Liver (tissue), 8 donors: ENCODE measurements at regions not wholly inside any gene's neighbourhood (a gene's known extent, or its start where the extent isn't known, plus 50 kb on each side); places are given as distances from the start of the nearest gene placed in this dataset.

Source experiments
- DNase-seq: peaks from one replicate; pipeline ENCODE4 v3.0.0-alpha.2; 2017; ENCODE audit warnings: low spot score
- H3K27ac ChIP-seq, 2 donors: one replicate each; pipeline ENCODE4 v1.7.0; 2013; ENCODE audit warnings: inconsistent platforms in 2 of 2, low read length in 2 of 2, control low read depth in 1 of 2, low read depth in 1 of 2, mild to moderate bottlenecking in 1 of 2
- H3K27me3 ChIP-seq, 4 donors: one replicate each; pipeline versions ENCODE4 v1.6.1 to v1.7.0; 2013; ENCODE audit warnings: low read length in 3 of 4, inconsistent platforms in 1 of 4, mild to moderate bottlenecking in 1 of 4, moderate library complexity in 1 of 4; ENCODE audit not compliant: control insufficient read depth in 4 of 4, insufficient read depth in 4 of 4
- H3K36me3 ChIP-seq, 4 donors: one replicate each; pipeline versions ENCODE4 v1.6.1 to v1.7.0; 2013; ENCODE audit warnings: low read length in 3 of 4, mild to moderate bottlenecking in 3 of 4, low read depth in 1 of 4, moderate library complexity in 1 of 4; ENCODE audit not compliant: control insufficient read depth in 4 of 4, insufficient read depth in 3 of 4
- H3K4me1 ChIP-seq, 4 donors: one replicate each; pipeline versions ENCODE4 v1.6.1 to v1.7.0; 2013; ENCODE audit warnings: low read length in 3 of 4, mild to moderate bottlenecking in 3 of 4, moderate library complexity in 1 of 4; ENCODE audit not compliant: control insufficient read depth in 4 of 4, insufficient read depth in 4 of 4
- H3K4me3 ChIP-seq, 3 donors: one replicate each; pipeline versions ENCODE4 v1.6.1 to v1.7.0; 2013; ENCODE audit warnings: low read length in 3 of 3, control low read depth in 1 of 3, low read depth in 1 of 3, mild to moderate bottlenecking in 1 of 3
- H3K9ac ChIP-seq, 2 donors: one replicate each; pipeline ENCODE4 v1.7.0; 2013; ENCODE audit warnings: low read length in 2 of 2, mild to moderate bottlenecking in 2 of 2, moderate library complexity in 2 of 2, control low read depth in 1 of 2, low read depth in 1 of 2
- H3K9me3 ChIP-seq, 4 donors: one replicate each; pipeline versions ENCODE4 v1.6.1 to v1.7.0; 2013; ENCODE audit warnings: low read length in 3 of 4; ENCODE audit not compliant: control insufficient read depth in 4 of 4
- ATF3 ChIP-seq: IDR thresholded peaks from 2 replicates; pipeline ENCODE4 v1.6.1; 2016; ENCODE audit warnings: antibody characterized with exemption
- CTCF ChIP-seq: fragments of 150-350 bp; IDR thresholded peaks from 2 replicates; pipeline ENCODE4 v1.5.1; 2017; ENCODE audit warnings: improper control_type of control experiment, low read depth, low read length; ENCODE audit not compliant: missing input control
- EGR1 ChIP-seq, 2 donors: IDR thresholded peaks; 2 replicates each; pipeline ENCODE4 v1.6.1; 2016 to 2018; ENCODE audit warnings: antibody characterized with exemption in 2 of 2, low read depth in 2 of 2
- FOXA1 ChIP-seq: IDR thresholded peaks from 2 replicates; pipeline ENCODE4 v1.6.1; 2016; ENCODE audit warnings: antibody characterized with exemption
- FOXA2 ChIP-seq: IDR thresholded peaks from 2 replicates; pipeline ENCODE4 v1.6.1; 2016; ENCODE audit warnings: antibody characterized with exemption
- GABPA ChIP-seq, 2 donors: IDR thresholded peaks in 1 of 2; conservative IDR thresholded peaks in 1 of 2; 2 replicates each; pipeline ENCODE4 v1.6.1; 2016; ENCODE audit warnings: antibody characterized with exemption in 2 of 2, mild to moderate bottlenecking in 1 of 2, moderate library complexity in 1 of 2
- HNF4A ChIP-seq, 2 donors: conservative IDR thresholded peaks; 2 replicates each; pipeline ENCODE4 v1.6.1; 2016; ENCODE audit warnings: antibody characterized with exemption in 2 of 2, mild to moderate bottlenecking in 2 of 2
- HNF4G ChIP-seq: IDR thresholded peaks from 2 replicates; pipeline ENCODE4 v1.6.1; 2016; ENCODE audit warnings: antibody characterized with exemption
- NR2F2 ChIP-seq: IDR thresholded peaks from 2 replicates; pipeline ENCODE4 v1.6.1; 2016; ENCODE audit warnings: antibody characterized with exemption
- RAD21 ChIP-seq, 2 donors: IDR thresholded peaks; 2 replicates each; pipeline ENCODE4 v1.6.1; 2016; ENCODE audit warnings: antibody characterized with exemption in 2 of 2, mild to moderate bottlenecking in 2 of 2
- REST ChIP-seq: IDR thresholded peaks from 2 replicates; pipeline ENCODE4 v1.6.1; 2016; ENCODE audit warnings: antibody characterized with exemption, mild to moderate bottlenecking
- YY1 ChIP-seq: IDR thresholded peaks from 2 replicates; pipeline ENCODE4 v1.6.1; 2016; ENCODE audit warnings: antibody characterized with exemption, mild to moderate bottlenecking
- ZBTB33 ChIP-seq: IDR thresholded peaks from 2 replicates; pipeline ENCODE4 v1.6.1; 2016; ENCODE audit warnings: antibody characterized with exemption
- WGBS: extraction: QIAGEN DNeasy Blood & Tissue Kit; methylation state at CpG from one replicate; pipeline ENCODE4 v1.1.7; 2013; 5-methylcytosine and 5-hydroxymethylcytosine counted together
- donor health status: healthy.
- donor health status: healthy.
- donor health status: healthy.
- donor health status: healthy.
- donor health status: healthy.

- H3K4me3 ChIP-seq = no peak overlapping the region
- H3K36me3 ChIP-seq = no peaks in the 10 kb centered on the region
- DNase-seq = no peak
- TF ChIP-seq EGR1 (IDR thresholded peaks at IDR 0.05; ENCODE audit: low read depth in 2 of 2) (no peak), CTCF (peak; percentile 90), HNF4G (no peak), NR2F2 (no peak), ZBTB33 (no peak), HNF4A (conservative IDR thresholded peaks at IDR 0.05) (no peak), YY1 (no peak), GABPA (IDR thresholded peaks at IDR 0.05 in 1 of 2, conservative IDR thresholded peaks at IDR 0.05 in 1 of 2) (no peak), REST (no peak), ATF3 (no peak), RAD21 (IDR thresholded peaks at IDR 0.05) (peak; percentile 96 to 97)
- WGBS = 4% methylated on average over 3 of the region's 3 CpGs
- no peak overlapping the region for H3K27ac ChIP-seq
- no peaks in the 10 kb centered on the region for H3K4me1 ChIP-seq
- H3K9me3 ChIP-seq = no peaks in the 10 kb centered on the region
- no peaks in the 10 kb centered on the region for H3K27me3 ChIP-seq
- no peak overlapping the region for H3K9ac ChIP-seq
These were observed 223.5 kb upstream of the PHYHIPL start for GRCh38 chr10:58952747-58953466.

- 93% methylated on average over 2 of the region's 2 CpGs for WGBS
- Histone ChIP-seq H3K27ac (no peak overlapping the region), H3K9me3 (no peaks in the 10 kb centered on the region), H3K36me3 (no peaks in the 10 kb centered on the region), H3K4me1 (no peaks in the 10 kb centered on the region), H3K9ac (no peak overlapping the region), H3K27me3 (no peaks in the 10 kb centered on the region), H3K4me3 (no peak overlapping the region)
- DNase-seq = no peak
- TF ChIP-seq HNF4G (no peak), NR2F2 (no peak), ZBTB33 (no peak), FOXA2 (no peak), ATF3 (no peak), EGR1 (IDR thresholded peaks at IDR 0.05; ENCODE audit: low read depth in 2 of 2) (no peak), GABPA (IDR thresholded peaks at IDR 0.05 in 1 of 2, conservative IDR thresholded peaks at IDR 0.05 in 1 of 2) (no peak), REST (no peak), FOXA1 (no peak)
These were observed 222.3 kb upstream of the PHYHIPL start for GRCh38 chr10:58954178-58954577.
